SK-N-MC (cell line): ENCODE measurements at regions not wholly inside any gene's neighbourhood (a gene's known extent, or its start where the extent isn't known, plus 50 kb on each side); places are given as distances from the start of the nearest gene placed in this dataset.
"Not testable (repeated sequence)": the region's sequence is repeated elsewhere in the genome, so short reads cannot be mapped to it uniquely, and the experiment has no call there.

Experiments
- EZH2 ChIP-seq: fragments of 200-600 bp; sonication (generic); IDR thresholded peaks from one replicate; pipeline ENCODE4 v1.6.1; 2017; ENCODE audit warnings: antibody characterized with exemption
- POLR2AphosphoS5 ChIP-seq: IDR thresholded peaks from 2 replicates; pipeline ENCODE4 v1.6.1; 2012; ENCODE audit warnings: mild to moderate bottlenecking, low read depth, low read length, borderline replicate concordance

DNA sequence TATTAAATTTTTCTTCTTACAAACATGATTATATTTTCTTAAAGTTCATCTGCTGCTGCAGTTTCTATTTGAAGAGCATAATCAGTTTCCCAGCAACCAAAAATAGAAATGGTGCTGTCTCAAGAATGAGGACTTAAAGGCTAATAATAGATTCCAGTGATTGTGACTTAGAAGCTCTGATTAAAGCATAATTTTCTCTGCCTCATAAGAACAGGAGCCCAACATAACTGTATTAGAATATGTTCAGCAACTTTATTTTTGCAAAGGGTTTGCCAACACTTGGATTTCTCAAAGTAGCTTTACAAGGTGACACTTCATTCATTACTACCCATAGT lies 227.9 kb downstream of the SPATA31A1 start:
- not testable (repeated sequence) for TF ChIP-seq EZH2, POLR2AphosphoS5
